ENCODE measurements at regions not wholly inside any gene's neighbourhood (a gene's known extent, or its start where the extent isn't known, plus 50 kb on each side); places are given as distances from the start of the nearest gene placed in this dataset.
A peak's percentile ranks its signal among the peaks of the same experiment; 100 is the strongest.

DNA sequence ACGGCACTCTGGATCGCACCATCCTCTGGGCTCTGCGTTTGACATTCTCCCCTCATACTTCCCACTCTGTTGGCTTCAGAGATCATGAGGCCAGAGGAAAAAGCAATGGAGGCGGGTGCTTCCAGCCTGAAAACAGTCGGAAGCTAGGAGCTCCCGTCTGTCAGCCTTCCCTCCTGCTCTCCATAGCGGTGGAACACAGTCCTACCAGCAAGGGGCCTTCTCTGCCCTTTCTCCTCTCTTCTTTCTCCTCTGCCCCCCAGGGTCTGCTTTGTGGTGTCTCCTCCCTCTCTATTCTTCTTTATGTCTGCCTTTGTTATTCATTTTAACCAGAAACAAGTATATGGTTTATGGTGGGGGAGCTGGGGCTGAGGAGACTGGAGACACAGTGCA is 152.5 kb upstream of the NFIB start:
- DNase-seq: no peak

GRCh38 chr9:14462950-14463349 is 149.0 kb upstream of the NFIB start:
- no peak for DNase-seq

DNA sequence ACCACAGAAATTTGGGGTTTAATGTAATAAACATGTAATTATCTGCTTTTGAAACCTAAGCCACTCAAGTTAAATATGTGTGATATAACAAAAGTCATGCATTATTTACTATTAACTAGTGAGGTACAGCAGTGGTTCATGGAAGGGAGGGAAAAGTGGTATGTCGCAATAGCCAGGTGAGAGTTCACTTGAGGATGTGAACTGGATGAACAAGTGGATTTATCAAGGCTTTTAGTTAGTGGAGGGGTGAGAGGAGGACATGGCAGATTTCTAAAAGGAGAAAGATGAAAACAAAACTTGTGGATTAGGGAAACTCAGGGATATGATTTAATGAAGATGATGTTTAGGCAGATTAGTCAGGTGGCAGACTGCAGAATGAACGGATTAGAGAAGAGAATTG is 141.3 kb upstream of the NFIB start:
- DNase-seq: no peak

DNA sequence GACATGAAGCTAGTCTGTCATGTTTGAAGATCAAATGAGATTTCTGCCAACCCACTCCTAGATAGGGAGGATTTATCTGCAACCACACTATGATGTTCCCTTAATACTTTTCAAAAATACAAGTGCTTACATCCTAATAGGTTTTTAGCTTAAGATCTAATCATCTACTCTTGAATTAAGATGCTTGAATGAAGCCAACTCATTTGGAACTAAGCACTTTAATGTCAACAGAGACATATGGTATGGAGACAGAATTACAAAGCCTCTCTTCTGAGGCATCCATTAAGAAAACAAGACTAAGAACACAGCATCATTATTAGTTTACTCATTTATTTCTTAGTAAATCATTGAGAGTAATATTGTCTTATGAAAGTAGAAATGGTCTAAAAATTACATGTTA is 139.3 kb upstream of the NFIB start:
- DNase-seq: no peak

DNA sequence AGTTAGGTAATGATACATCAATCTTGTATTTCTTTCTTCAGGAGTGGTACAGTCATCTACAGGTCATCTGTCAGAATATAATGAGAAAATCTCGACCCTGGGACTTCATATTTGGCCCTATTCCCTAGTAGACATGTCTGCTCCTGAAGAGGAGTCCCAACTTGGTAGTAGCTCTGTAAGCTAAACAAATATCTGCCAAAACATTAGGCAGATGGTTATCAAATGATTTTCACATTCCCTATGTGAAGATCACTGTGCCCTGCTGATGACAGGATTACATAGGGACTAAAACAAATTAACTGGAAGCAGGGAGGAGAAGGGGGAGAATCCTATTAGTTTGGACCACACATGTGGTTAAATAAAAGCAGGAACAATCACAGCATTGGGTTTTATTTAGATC is 138.6 kb upstream of the NFIB start:
- DNase-seq: no peak

- DNase-seq: no peak
Observed at GRCh38 chr9:14451949-14452348, 138.0 kb upstream of the NFIB start.

DNA sequence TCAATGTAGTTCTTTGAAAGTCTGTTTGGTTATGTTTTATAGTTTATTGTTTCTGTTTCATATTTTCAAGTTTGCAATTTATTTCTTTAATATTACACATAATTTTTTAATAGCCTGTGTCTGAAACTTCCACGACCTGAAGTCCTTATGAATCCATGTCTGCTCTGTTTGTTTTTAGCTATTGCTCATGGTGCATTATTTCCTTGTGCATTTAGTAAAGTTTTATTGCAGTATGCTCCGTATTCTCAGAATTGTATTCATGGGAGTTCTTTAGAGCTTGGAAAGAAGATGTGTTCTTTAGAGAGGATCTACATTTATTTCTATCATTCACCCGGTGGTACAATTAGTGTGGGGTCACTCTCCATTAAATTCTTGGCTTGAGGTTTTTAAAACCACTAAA is 133.2 kb upstream of the NFIB start:
- no peak for DNase-seq

DNA sequence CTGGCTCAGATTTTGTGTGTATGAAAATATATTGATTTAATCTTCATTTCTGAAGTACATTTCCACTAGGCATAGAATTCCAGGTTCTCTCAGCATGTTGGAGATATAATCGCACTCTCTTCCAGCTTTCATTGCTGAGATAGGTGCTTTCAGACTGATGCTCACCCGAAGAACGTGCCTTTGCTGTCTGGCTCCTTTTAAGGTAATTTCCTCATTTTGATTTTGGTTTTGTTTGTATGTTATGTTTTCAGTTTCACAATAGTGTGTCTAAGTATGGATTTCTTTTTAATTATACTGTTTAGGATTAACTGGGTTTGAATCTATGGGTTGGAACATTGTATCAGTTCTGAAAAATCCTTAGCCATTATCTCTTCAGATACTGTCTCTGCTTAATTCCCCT is 132.0 kb upstream of the NFIB start:
- no peak for DNase-seq

- no peak for DNase-seq
Observed at GRCh38 chr9:14442956-14443355, 129.0 kb upstream of the NFIB start.

GRCh38 chr9:14441976-14442651 is 128.2 kb upstream of the NFIB start:
- no peak for DNase-seq

DNA sequence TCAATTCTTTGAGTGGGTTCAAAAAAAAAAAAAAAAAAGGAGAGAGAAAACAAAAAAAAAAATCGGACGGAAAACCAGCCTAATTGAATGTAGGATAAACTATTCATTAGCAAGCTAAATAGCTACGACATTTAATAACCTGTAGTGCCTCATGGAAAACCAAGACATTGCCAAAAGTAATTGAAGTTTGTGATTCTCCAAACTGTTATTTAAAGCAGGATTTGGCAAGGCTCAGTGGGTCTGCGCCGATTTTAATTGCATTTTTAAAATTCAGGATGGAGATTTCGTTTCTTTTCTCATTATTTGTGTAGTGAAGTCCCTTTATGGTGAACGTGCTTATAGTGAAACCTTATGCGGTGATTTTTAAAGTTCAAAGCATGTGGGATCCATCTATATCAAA is 127.2 kb upstream of the NFIB start:
- DNase-seq: no peak

DNA sequence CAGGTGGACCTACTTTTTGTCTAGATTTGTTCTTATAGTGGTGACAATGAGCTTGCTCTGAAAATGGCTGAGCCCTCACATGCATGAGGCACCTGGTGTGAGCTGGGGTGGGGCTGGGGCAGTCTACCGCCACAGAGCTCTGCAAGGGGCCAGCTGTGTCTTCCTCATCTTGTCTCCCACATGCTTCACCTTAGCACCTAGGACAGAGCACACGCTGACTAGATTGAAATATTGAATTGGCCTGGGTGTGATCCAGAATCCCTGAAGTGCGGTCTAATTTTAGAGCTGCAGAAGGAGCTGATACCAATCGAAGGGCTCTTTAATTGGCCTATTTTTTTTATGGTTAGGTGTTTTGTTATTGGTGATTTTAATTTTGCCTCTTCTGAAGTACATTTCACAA is 126.1 kb upstream of the NFIB start:
- peak; percentile 30 for DNase-seq

GRCh38 chr9:14439555-14439954 is 125.6 kb upstream of the NFIB start:
- no peak for DNase-seq

DNA sequence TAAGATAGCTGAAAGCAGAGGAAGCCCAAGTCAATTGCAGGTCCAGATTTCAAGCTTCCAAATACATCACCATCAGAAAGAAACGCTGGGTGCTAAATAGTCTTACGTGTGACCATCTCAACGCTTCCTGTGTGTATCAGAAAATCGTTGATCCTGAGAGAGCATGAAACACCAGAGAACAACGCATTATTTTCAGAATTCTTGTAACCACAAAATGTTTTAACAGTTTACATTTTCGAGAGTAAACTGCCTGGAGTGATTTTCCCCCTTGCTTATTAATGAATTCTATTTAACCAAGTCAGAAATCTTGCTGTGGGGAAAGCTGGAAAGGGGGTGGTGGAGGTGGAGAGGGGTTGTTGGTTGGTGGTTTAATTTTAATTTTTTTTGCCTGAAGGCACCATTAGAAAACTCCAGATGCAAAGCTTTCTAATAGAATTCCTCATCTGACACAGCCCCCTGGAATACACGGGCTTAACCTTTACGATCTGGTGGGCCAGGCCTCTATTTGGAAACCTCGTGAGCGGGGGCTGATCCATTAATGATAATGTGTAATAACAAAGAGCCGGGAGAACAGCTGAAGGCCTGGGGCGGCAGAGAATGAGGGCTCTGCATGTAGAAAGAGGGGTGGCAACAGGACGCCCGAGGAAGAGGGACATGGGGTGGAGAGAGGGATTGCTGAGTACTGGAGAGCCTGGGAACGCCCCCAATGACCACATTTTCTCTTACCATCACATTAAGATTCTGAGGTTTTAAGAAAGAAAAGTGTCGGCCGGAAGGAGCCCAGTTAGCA is 124.5 kb upstream of the NFIB start:
- no peak for DNase-seq

DNA sequence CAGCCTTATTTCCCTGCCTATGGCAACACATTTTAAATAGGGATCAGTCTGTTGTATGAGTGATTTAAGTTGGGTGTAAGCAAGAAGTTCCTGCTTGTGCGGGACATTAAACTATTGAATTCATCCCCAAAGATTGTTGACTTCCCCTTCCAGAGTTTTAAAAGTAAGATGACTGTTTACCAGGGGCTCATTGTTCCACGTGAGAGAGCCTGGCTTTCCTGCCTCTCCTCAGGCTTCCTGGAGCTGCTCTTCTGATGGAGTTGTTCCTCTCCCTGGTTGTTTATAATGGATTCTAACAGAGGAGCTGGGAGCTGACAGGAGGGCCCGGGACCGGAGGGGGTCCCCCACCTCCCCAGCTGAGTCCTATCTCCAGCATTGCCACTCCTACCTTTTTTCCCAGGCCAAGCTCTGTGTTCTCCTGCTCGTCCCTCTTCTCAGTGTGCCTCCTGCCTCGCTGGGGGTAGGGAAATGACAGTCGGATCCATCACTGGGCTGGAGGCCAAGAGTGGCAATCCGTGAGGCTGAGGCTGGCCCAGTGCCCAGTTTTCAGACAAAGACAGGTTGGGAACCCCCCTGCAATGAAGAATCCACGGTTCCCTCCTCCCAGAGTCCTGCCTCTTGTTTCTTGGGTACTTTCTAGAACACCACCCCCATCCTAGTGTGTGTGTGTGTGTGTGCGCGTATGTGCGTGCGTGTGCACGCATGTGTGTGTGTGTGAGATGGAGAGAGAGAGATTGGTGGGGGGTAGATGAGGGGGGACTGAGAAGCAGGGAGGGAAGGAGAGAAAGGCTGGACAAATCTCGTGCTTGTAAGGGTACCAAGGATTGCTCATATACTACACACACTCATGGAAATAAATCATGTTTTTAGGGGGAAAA is 123.7 kb upstream of the NFIB start:
- peak; percentile 99 for DNase-seq

GRCh38 chr9:14435871-14436270 is 121.9 kb upstream of the NFIB start:
- no peak for DNase-seq

DNA sequence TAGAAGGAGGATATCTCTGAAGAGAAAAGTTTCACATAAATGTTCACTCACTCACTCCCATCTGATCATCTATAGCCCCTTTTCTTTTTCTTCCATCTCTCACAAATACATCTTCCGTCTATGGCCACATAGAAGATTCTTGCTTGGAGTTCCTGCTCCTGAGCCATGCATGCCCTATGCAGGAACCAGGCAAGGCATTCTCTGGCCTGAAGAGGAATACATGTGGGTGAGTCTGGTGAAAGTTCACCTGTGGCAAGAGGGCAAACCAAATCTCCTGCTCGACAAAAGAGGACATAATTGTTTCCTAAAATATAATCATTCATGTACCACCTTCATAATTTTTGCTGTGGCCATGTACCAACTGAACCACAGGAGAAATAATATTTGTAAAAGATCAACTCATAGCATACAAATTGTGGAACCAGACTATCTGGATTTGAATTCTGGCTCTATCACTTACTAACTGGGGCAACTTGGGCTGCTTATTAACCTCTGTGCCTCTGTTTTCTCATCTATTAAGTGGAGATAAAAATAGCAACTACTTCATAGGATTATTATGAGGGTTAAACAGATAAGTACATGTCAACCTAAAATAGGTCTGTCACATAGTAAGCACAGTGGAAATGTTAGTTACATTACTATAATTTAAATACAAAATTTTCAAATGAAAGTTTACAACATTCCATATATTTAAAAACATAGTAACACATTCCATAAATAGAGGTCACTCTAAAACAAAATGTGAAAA is 121.2 kb upstream of the NFIB start:
- DNase-seq: no peak

DNA sequence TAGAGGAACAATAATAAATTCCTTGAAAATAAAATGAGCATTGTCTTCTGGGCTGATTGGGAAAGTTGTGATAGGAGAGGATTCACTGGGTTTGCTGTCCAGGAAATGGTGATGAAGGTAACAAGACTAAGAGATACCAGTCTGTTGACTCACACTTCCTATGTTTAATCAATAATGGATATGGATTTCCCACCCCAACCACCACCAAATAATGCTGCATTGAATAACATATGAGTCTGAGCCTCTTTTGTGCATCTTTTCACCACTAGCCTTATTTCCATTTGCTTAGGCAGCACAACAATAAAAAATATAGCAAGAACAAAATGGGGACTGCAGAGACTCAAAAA is 120.2 kb upstream of the NFIB start:
- no peak for DNase-seq

DNA sequence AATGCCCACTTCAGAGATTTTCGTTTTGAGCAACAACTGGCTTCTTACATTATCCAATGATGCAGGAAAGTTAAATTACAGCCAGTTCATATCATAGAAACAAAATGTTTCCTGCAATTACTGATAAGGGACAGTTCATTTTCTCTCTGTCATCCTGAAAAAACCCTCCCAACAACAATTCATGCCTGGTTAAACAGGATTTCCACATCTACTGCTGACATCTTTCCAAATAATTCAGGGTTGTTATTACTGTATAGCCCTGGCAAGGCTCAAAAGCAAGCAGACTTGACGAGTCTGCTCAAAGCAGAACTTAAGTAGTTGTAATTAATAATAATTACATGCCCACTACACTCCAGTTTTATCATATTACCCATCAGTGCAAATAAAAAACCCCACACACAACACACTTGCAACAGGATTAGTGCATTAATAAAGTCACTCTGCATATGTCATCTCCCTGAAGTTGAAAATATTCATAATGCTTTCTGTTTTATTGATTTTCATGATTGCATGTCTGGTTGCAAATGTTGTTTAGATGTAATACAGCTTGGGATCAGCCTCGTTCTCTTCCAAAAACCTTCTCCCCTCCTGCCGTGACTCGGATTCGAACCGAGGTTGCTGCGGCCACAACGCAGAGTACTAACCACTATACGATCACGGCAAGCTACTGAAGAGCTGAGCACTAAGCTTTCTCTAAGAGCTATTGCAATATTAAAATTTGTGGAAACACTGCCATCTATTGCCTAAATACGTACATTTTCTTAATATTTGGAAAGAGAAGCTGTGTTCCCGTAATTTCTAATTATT is 119.6 kb upstream of the NFIB start:
- DNase-seq: peak; percentile 83

- DNase-seq: no peak
Observed at GRCh38 chr9:14432666-14433350, 118.9 kb upstream of the NFIB start.

GRCh38 chr9:14428781-14429230 is 114.9 kb upstream of the NFIB start:
- peak; percentile 84 for DNase-seq

DNA sequence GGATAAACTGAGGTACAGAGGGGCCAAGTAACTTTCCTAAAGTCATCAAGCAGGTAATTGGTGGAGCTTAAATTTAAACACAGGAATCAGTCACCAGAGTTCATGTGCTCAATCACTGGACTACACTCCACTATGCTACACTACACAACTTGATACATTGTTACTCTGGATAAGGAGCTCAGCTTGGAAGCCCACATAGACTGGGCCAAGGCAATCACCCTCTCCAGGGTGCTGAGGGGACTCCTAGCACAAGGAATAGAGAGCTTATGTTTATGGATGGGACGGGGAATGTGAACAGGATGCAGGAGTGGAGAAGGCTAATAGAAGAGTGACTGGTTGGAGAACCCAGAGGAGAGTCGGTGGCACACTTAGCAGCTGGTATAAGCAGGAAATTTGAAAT is 113.5 kb upstream of the NFIB start:
- DNase-seq: no peak

Measured in COR-L47 (cell line).